BE2C (cell line): ENCODE measurements at regions not wholly inside any gene's neighbourhood (a gene's known extent, or its start where the extent isn't known, plus 50 kb on each side); places are given as distances from the start of the nearest gene placed in this dataset.

Source experiments
- DNase-seq: peaks from one replicate; pipeline ENCODE4 v3.0.0-alpha.2; 2020
- H3K27me3 ChIP-seq: fragments of 250-450 bp; sonication (Bioruptor Pico); 2 replicates; pipeline ENCODE4 v1.5.1; 2020; ENCODE audit warnings: mild to moderate bottlenecking
- H3K36me3 ChIP-seq: fragments of 250-450 bp; sonication (Bioruptor Pico); 2 replicates; pipeline ENCODE4 v1.5.1; 2020; ENCODE audit warnings: mild to moderate bottlenecking
- H3K4me1 ChIP-seq: fragments of 250-450 bp; sonication (Bioruptor Pico); 2 replicates; pipeline ENCODE4 v1.5.1; 2020
- H3K4me3 ChIP-seq: 2 replicates; pipeline ENCODE4 v1.5.1; 2011; ENCODE audit warnings: low read depth, low read length
- H3K9me3 ChIP-seq: fragments of 250-450 bp; sonication (Bioruptor Pico); 2 replicates; pipeline ENCODE4 v1.5.1; 2020
- TF ChIP-seq, protein P1 (sequence below): IDR thresholded peaks from 2 replicates; pipeline ENCODE4 v1.5.1; 2012; ENCODE audit warnings: mild to moderate bottlenecking, low read depth, low read length

DNA sequence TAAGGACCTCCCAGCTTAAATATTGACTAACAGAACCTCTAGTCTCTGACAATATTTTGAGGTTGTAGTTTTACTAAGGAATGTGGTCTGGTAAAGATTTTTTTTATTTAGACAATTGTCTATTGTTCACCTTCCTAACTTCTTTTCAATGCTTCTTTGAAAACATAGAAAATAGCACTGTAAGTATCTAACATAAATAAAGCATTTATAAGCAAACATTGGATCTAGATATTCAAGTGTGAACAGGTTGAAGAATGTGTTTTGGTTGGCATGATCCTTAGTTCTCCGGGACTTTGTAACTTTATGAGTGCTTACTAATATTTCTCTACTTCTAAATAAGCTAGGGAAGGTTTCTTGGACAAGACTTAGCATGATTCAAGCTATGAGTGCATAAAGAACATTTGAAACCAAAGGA lies 285.4 kb upstream of the ARSJ start:
- DNase-seq, result no peak
- TF ChIP-seq, protein P1, sequence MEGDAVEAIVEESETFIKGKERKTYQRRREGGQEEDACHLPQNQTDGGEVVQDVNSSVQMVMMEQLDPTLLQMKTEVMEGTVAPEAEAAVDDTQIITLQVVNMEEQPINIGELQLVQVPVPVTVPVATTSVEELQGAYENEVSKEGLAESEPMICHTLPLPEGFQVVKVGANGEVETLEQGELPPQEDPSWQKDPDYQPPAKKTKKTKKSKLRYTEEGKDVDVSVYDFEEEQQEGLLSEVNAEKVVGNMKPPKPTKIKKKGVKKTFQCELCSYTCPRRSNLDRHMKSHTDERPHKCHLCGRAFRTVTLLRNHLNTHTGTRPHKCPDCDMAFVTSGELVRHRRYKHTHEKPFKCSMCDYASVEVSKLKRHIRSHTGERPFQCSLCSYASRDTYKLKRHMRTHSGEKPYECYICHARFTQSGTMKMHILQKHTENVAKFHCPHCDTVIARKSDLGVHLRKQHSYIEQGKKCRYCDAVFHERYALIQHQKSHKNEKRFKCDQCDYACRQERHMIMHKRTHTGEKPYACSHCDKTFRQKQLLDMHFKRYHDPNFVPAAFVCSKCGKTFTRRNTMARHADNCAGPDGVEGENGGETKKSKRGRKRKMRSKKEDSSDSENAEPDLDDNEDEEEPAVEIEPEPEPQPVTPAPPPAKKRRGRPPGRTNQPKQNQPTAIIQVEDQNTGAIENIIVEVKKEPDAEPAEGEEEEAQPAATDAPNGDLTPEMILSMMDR, result no peak
- H3K4me1 ChIP-seq, result no peaks in the 10 kb centered on the region
- no peaks in the 10 kb centered on the region for H3K9me3 ChIP-seq
- H3K4me3 ChIP-seq, result no peak overlapping the region
- no peaks in the 10 kb centered on the region for H3K27me3 ChIP-seq
- no peaks in the 10 kb centered on the region for H3K36me3 ChIP-seq

DNA sequence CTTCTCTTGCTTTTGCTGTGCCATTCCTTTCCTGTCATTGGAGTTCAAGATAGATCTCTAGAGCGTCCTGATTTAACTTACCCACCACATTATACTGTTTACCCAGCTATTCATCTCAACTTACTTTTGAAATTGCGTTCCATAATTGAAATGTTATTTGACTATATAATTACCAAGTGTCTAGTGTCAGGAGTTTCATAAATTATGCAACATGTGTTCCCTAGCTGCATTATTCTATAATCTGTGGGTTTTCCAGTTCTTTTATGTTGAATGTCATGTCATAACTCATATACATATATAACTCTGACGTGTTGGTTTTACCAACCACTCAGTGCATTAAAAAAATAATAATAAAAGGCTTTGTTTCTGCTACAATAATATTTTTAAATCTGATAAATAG lies 285.9 kb upstream of the ARSJ start:
- H3K36me3 ChIP-seq, result no peaks in the 10 kb centered on the region
- no peak for DNase-seq
- TF ChIP-seq, protein P1, result no peak

DNA sequence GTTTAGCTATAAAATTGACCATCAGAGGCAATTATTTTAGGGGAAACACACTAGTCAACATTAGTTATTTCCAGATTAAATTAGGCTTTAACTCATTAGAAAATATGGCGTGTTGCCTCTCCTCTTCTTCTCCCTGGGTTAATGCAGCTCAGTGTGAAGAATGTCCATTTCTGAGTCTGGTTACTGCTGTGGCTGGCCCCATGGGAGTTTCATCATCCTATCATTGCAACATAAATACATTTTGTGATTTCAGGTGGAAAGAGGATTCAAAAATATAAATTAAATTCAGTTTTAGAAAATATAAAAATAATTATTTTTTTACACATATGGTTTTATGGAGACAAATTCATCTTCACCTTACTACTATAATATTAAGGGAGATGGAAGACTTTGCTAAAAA lies 288.5 kb upstream of the ARSJ start:
- TF ChIP-seq, protein P1, result no peak
- no peak for DNase-seq
- Histone ChIP-seq H3K4me3 (no peak overlapping the region), H3K36me3 (no peaks in the 10 kb centered on the region), H3K9me3 (no peaks in the 10 kb centered on the region), H3K4me1 (no peaks in the 10 kb centered on the region), H3K27me3 (no peaks in the 10 kb centered on the region)

More for the DNA sequence above, 285.9 kb upstream of the ARSJ start:
- Histone ChIP-seq H3K9me3 (no peaks in the 10 kb centered on the region), H3K4me1 (no peaks in the 10 kb centered on the region), H3K4me3 (no peak overlapping the region), H3K27me3 (no peaks in the 10 kb centered on the region)

DNA sequence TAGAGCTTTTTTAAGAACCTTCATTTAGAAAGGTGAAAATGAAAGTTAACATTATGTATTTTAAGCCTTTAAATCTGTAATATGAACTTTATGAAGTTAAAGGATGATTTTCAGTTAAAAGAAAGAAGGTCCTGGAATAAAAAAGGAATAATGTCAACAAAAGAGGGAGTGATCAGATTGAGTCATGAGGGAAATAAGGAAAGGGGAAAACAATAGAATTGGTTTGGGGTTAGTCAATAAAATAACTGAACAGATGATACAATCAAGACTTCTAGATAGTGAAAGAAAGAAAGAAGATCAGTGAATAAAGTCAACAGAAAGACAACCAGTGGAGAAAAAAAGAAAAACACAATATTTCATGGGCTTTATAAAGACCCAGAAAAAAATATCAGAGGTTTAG lies 291.6 kb upstream of the ARSJ start:
- Histone ChIP-seq H3K9me3 (no peaks in the 10 kb centered on the region), H3K4me3 (no peak overlapping the region), H3K27me3 (no peaks in the 10 kb centered on the region), H3K4me1 (no peaks in the 10 kb centered on the region), H3K36me3 (no peaks in the 10 kb centered on the region)
- no peak for DNase-seq
- TF ChIP-seq, protein P1, result no peak

DNA sequence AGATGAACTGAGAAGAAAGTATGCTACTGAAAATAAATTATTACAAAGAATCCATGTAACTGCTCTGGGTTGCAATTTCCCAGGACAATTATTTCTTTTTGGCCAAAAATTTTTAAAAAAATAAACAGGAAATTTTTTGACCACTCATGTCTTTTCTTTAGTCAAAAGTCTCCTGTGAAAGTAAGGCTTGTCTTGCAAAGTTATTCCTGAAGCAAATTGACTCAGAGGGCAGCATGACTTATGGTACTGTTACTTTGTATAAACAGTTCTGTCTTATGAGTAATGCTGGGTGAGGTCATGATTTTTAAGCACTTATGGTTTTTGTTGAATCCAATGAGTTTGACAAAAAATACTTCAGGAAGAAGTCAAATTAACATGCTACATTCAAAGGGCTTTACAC lies 292.8 kb upstream of the ARSJ start:
- Histone ChIP-seq H3K4me3 (no peak overlapping the region), H3K4me1 (no peaks in the 10 kb centered on the region), H3K36me3 (no peaks in the 10 kb centered on the region), H3K27me3 (no peaks in the 10 kb centered on the region), H3K9me3 (no peaks in the 10 kb centered on the region)
- TF ChIP-seq, protein P1, result no peak
- no peak for DNase-seq

DNA sequence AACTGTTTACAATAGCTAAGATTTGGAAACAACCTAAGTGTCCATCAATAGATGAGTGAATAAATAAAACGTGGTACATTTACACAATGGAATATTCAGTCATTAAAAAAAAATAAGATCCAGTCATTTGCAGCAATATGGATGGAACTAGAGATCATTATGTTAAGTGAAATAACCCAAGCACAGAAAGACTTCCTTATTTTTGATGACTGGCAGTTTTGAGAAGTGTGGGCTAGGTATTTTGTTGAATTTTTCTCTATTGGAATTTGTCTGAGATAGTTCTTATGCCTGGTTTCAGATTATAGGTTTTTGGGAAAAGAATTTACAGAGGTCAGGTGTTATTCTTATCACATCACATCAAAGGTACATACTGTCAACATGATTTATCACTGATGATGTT lies 293.8 kb upstream of the ARSJ start:
- H3K9me3 ChIP-seq, result no peaks in the 10 kb centered on the region
- TF ChIP-seq, protein P1, result no peak
- no peaks in the 10 kb centered on the region for H3K27me3 ChIP-seq
- no peaks in the 10 kb centered on the region for H3K36me3 ChIP-seq
- DNase-seq, result no peak
- H3K4me1 ChIP-seq, result no peaks in the 10 kb centered on the region
- H3K4me3 ChIP-seq, result no peak overlapping the region
